NT2/D1 (cell line): ENCODE measurements at regions not wholly inside any gene's neighbourhood (a gene's known extent, or its start where the extent isn't known, plus 50 kb on each side); places are given as distances from the start of the nearest gene placed in this dataset.

Experiments
- SUZ12 ChIP-seq: IDR thresholded peaks from 2 replicates; pipeline ENCODE4 v1.6.1; 2011; ENCODE audit not compliant: insufficient read length, insufficient read depth; ENCODE audit errors: extremely low read depth
- YY1 ChIP-seq: IDR thresholded peaks from 2 replicates; pipeline ENCODE4 v1.6.1; 2011; ENCODE audit not compliant: insufficient read length, insufficient read depth

GRCh38 chr5:3007577-3007976 lies 256.1 kb upstream of the IRX2 start:
- TF ChIP-seq YY1, result no peak
- TF ChIP-seq SUZ12, result no peak
